GM12878 (cell line): ENCODE measurements at regions not wholly inside any gene's neighbourhood (a gene's known extent, or its start where the extent isn't known, plus 50 kb on each side); places are given as distances from the start of the nearest gene placed in this dataset.
"Not testable (repeated sequence)": the region's sequence is repeated elsewhere in the genome, so short reads cannot be mapped to it uniquely, and the experiment has no call there.

ENCODE experiments used
- ATAC-seq: fragments of 200-7000 bp; cut with Tn5 transposase; 3 replicates; pipeline ENCODE4 v1.9.1; 2020; ENCODE audit warnings: mild to moderate bottlenecking, moderate library complexity
- BruUV-seq: library from RNA; stranded (reverse); fragments of 400-500 nt; replicated peaks from 2 replicates; lab custom pipeline; 2021; lab: Mats Ljungman, UMichigan
- CTCF ChIA-PET: fragments of 300-600 bp; sonication (Branson Sonifier 250); formaldehyde crosslinking; extraction: SDS; loops from one replicate; lab custom pipeline; 2021; ENCODE audit warnings: inconsistent platforms; lab: Yijun Ruan, JAX
- POLR2A ChIA-PET: fragments of 350-600 bp; formaldehyde crosslinking; extraction: SDS; loops from one replicate; lab custom pipeline; 2021; ENCODE audit warnings: inconsistent platforms; lab: Charles Lee
- RAD21 ChIA-PET: fragments of 300-600 bp; sonication (Branson Sonifier 250); formaldehyde crosslinking; loops from one replicate; lab custom pipeline; 2023; ENCODE audit warnings: antibody characterized with exemption; ENCODE audit not compliant: unreplicated experiment; lab: Charles Lee
- SMC1A ChIA-PET: fragments of 300-600 bp; sonication (Branson Sonifier 250); formaldehyde crosslinking; loops from one replicate; lab custom pipeline; 2023; ENCODE audit not compliant: unreplicated experiment, uncharacterized antibody; lab: Charles Lee
- DNase-seq: peaks from one replicate; pipeline ENCODE4 v3.0.0-alpha.2; 2011; ENCODE audit warnings: low read depth, low spot score
- FAIRE-seq: peaks from 3 replicates; lab custom pipeline; 2011; peaks lifted over from hg19 to GRCh38; lab: Jason Lieb, UNC
- H2AFZ ChIP-seq: 2 replicates; pipeline ENCODE4 v1.6.0; 2011; ENCODE audit warnings: low read depth, low read length, control low read depth; ENCODE audit not compliant: control insufficient read depth
- H3K27ac ChIP-seq: 2 replicates; pipeline ENCODE4 v1.5.1; 2011; ENCODE audit warnings: control low read depth; ENCODE audit not compliant: control insufficient read depth, insufficient read depth
- H3K27me3 ChIP-seq, 2 experiments: replicated peaks in 1 of 2; 2 replicates each; pipeline versions ENCODE4 v1.6.0 to v1.6.1; 2011; ENCODE audit warnings: low read length in 1 of 2; ENCODE audit not compliant: control insufficient read depth in 2 of 2, insufficient read depth in 2 of 2
- H3K36me3 ChIP-seq, 2 experiments: 2 replicates each; pipeline ENCODE4 v1.5.1; 2011; ENCODE audit warnings: low read length in 1 of 2; ENCODE audit not compliant: control insufficient read depth in 2 of 2, insufficient read depth in 2 of 2
- H3K4me1 ChIP-seq: 2 replicates; pipeline ENCODE4 v1.6.1; 2011; ENCODE audit warnings: mild to moderate bottlenecking, low read length, moderate library complexity, mixed read lengths; ENCODE audit not compliant: control insufficient read depth, insufficient read depth
- H3K4me2 ChIP-seq: 2 replicates; pipeline ENCODE4 v1.6.0; 2011; ENCODE audit warnings: control low read depth; ENCODE audit not compliant: control insufficient read depth, insufficient read depth
- H3K4me3 ChIP-seq: fragments of 200-600 bp; sonication (generic); 2 replicates; pipeline ENCODE4 v1.5.1; 2016
- H3K79me2 ChIP-seq: 2 replicates; pipeline ENCODE4 v1.6.0; 2011; ENCODE audit warnings: low read length; ENCODE audit not compliant: control insufficient read depth, insufficient read depth
- H3K9ac ChIP-seq: 2 replicates; pipeline ENCODE4 v1.8.0; 2011; ENCODE audit warnings: low read length, control low read depth, mixed read lengths; ENCODE audit not compliant: control insufficient read depth, insufficient read depth
- H3K9me3 ChIP-seq: replicated peaks from 3 replicates; pipeline ENCODE4 v1.5.1; 2011; ENCODE audit warnings: mild to moderate bottlenecking, low read length; ENCODE audit not compliant: control insufficient read depth, insufficient read depth
- H4K20me1 ChIP-seq: 2 replicates; pipeline ENCODE4 v1.6.0; 2011; ENCODE audit not compliant: control insufficient read depth, insufficient read depth
- CBX5 ChIP-seq: sonication (generic); IDR thresholded peaks from 2 replicates; pipeline ENCODE4 v1.6.1; 2016; ENCODE audit warnings: low read depth, moderate library complexity, mild to moderate bottlenecking, inconsistent platforms
- CUX1 ChIP-seq: IDR thresholded peaks from 2 replicates; pipeline ENCODE4 v1.6.1; 2012; ENCODE audit warnings: improper control_type of control experiment, low read depth, low read length; ENCODE audit not compliant: insufficient replicate concordance
- HDAC6 ChIP-seq: fragments of 200-600 bp; sonication (generic); IDR thresholded peaks from one replicate; pipeline ENCODE4 v1.8.0; 2017; ENCODE audit warnings: antibody characterized with exemption; ENCODE audit not compliant: unreplicated experiment
- NBN ChIP-seq: fragments of 450-650 bp; IDR thresholded peaks from 2 replicates; pipeline ENCODE4 v1.6.1; 2016
- NR2C1 ChIP-seq: fragments of 450-650 bp; IDR thresholded peaks from 2 replicates; pipeline ENCODE4 v1.6.1; 2017; ENCODE audit warnings: antibody characterized with exemption, mild to moderate bottlenecking, moderate library complexity
- NRF1 ChIP-seq: conservative IDR thresholded peaks from 2 replicates; pipeline ENCODE4 v1.6.1; 2011; ENCODE audit warnings: mild to moderate bottlenecking, low read depth, low read length, improper control_type of control experiment
- USF1 ChIP-seq: IDR thresholded peaks from 2 replicates; pipeline ENCODE4 v1.6.1; 2011; ENCODE audit warnings: borderline replicate concordance, low read depth, mild to moderate bottlenecking, moderate library complexity, mixed read lengths, low read length; ENCODE audit not compliant: insufficient read depth; ENCODE audit errors: extremely low read length
- YBX1 ChIP-seq: fragments of 450-650 bp; IDR thresholded peaks from 2 replicates; pipeline ENCODE4 v1.6.1; 2016; ENCODE audit warnings: antibody characterized with exemption
- WGBS: methylation state at CpG from one replicate; pipeline ENCODE4 v1.1.6; 2016; ENCODE audit warnings: low lambda C conversion rate; ENCODE audit not compliant: insufficient replicate concordance, insufficient coverage; ENCODE audit errors: missing lambda C conversion rate; 5-methylcytosine and 5-hydroxymethylcytosine counted together
- in situ Hi-C: fragments of 300-500 bp; cut with MboI; formaldehyde crosslinking; loops from 9 replicates; pipeline ENCODE4 v1.14.3; 2018; ENCODE audit warnings: mixed read lengths
- intact Hi-C: fragments of 100-400 bp; cut with micrococcal nuclease; formaldehyde crosslinking; loops from one replicate; pipeline ENCODE4 v1.14.2; 2022; ENCODE audit not compliant: unreplicated experiment

DNA sequence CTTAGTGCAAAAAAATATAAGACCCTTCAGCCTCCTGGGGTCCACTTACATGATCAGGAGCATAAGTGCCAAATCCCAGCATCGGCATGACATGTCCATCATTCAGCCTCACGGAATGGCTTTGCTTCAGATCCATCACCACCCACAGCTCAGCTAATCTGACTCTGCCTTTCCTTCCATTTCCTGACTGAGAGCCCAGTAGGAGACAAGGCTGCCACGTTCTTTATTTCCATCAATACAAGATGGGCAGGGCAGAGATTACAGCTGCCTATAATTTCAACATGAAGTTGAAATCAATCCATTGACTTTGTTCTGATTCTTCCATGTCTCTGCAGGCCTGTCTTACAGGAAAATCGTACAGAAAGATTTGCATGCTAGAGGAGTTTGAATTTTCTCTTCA, 76.4 kb upstream of the UCN3 start (continued):
- no peak for TF ChIP-seq USF1
- no peak for TF ChIP-seq CBX5

DNA sequence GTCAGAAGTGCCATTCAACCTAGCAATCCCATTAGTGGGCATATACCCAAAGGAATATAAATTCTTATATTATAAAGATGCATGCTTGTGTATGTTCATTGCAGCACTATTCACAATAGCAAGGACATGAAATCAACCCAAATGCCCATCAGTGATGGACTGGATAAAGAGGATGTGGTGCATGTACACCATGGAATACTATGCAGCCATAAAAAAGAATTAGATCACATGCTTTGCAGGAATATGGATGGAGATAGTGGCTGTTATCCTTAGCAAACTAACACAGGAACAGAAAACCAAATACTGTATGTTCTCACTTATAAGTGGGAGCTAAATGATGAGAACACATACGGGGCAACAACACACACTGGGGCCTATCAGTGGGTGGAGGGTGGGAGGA, 75.5 kb upstream of the UCN3 start:
- SMC1A ChIA-PET, result interaction anchor here (1.0 kb wide), 1 partner anchor 21 kb away, joined by 3 read pairs; no protein-coding TSS in a partner anchor
- H3K79me2 ChIP-seq, CTCF ChIA-PET, BruUV-seq, H3K4me3 ChIP-seq, intact Hi-C loops, FAIRE-seq, H3K27ac ChIP-seq, H3K36me3 ChIP-seq, H2AFZ ChIP-seq, ATAC-seq, H3K9ac ChIP-seq, H3K27me3 ChIP-seq, H3K4me2 ChIP-seq, POLR2A ChIA-PET, H3K4me1 ChIP-seq, H4K20me1 ChIP-seq, H3K9me3 ChIP-seq, DNase-seq: not testable (repeated sequence)
- RAD21 ChIA-PET, result interaction anchor here (0.6 kb wide), 1 partner anchor 146 kb away, joined by 3 read pairs; no protein-coding TSS in a partner anchor
- in situ Hi-C loops, result loop anchor here (10.0 kb wide), 1 partner anchor 444 kb away; no protein-coding TSS in a partner anchor
- 100% methylated on average over 1 of the region's 1 CpG for WGBS

DNA sequence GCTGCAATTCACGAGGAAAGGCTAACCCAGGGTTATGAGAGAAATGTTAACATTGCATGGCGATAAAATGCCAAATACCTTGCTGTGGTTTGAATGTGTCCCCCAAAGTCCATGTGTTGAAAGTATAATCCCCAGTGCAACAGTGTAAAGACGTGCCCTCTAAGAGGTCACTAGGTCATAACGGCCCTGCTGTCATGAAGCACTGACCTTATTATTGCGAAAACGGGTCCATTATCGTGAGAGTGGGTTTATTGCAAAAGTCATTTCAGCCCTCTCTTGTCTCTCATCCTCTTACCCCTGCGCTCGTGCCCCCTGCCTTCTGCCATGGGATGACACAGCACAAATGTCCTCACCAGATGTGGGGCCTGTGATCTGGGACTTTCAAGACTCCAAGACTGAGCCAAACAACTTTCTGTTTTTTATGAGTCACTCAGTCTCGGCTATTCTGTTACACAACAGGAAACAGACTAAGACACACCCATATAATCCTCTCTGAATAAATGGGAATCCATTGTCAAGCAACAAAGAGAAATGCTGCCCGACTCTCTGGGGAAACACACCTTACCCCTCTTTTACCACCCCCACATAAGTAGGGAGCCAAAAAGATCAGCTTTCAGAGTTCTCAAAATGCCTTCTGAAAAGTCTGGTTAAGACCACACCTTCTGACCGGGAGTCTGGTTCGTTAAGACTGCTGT, 73.1 kb upstream of the UCN3 start:
- no peaks in the 10 kb centered on the region for H4K20me1 ChIP-seq
- no peaks in the 10 kb centered on the region for H3K79me2 ChIP-seq
- H3K36me3 ChIP-seq, result no peaks in the 10 kb centered on the region
- intact Hi-C loops (no loop called here), in situ Hi-C loops (loop anchor here (5.0 kb wide), 1 partner anchor 39 kb away; no protein-coding TSS in a partner anchor)
- BruUV-seq, result no TSS peak
- RAD21 ChIA-PET, result no interaction called here
- no peaks in the 10 kb centered on the region for H3K4me1 ChIP-seq
- no peak overlapping the region for H3K4me3 ChIP-seq
- WGBS, result 30% methylated on average over 13 of the region's 13 CpGs
- H3K27ac ChIP-seq, result no peak overlapping the region
- CTCF ChIA-PET, result no interaction called here
- DNase-seq (no peak), ATAC-seq (peak; percentile 42; the same call in 2 of the 3 replicates), FAIRE-seq (no peak)
- no peak overlapping the region for H2AFZ ChIP-seq
- SMC1A ChIA-PET, result interaction anchor here (1.0 kb wide), 1 partner anchor 142 kb away, joined by 4 read pairs; no protein-coding TSS in a partner anchor
- no peaks in the 10 kb centered on the region for H3K27me3 ChIP-seq
- no peaks in the 10 kb centered on the region for H3K9me3 ChIP-seq
- POLR2A ChIA-PET, result no interaction called here
- H3K4me2 ChIP-seq, result no peak overlapping the region
- H3K9ac ChIP-seq, result no peak overlapping the region
- no peak for TF ChIP-seq NR2C1
- no peak for TF ChIP-seq NRF1
- no peak for TF ChIP-seq HDAC6
- no peak for TF ChIP-seq CUX1
- no peak for TF ChIP-seq YBX1
- TF ChIP-seq NBN, result no peak
